Hematopoietic multipotent progenitor cell treated with erythropoietin and hydrocortisone succinate and interleukin-3 and kit ligand, for 15 days (in vitro differentiated cells): ENCODE measurements at regions not wholly inside any gene's neighbourhood (a gene's known extent, or its start where the extent isn't known, plus 50 kb on each side); places are given as distances from the start of the nearest gene placed in this dataset.

ENCODE experiments used
- DNase-seq: peaks from one replicate; pipeline ENCODE4 v3.0.0-alpha.2; 2015; ENCODE audit warnings: low spot score

- DNase-seq, result no peak
These were observed 455.8 kb downstream of the PCNX1 start for GRCh38 chr14:71362920-71363584.

GRCh38 chr14:71363946-71364925 is 457.0 kb downstream of the PCNX1 start:
- no peak for DNase-seq

DNA sequence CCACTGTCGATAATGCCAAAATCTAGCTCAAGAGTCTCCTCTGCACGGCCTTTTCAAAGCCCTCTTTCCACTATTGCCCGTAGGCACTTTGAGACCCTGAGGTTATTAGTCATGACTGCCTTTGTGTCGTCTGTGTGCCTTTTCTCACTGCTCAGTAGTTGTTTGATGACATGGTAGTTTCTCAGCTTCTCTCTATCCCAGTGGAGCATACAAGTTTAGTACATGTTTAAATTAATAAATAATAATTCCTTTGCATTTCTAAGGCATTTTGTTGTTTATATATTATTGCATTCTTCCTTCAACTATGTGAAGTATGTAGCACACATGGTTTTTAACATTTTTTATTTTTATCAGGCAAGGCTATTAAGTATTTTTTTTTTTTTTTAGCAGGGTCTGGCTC is 458.1 kb downstream of the PCNX1 start:
- no peak for DNase-seq

- DNase-seq, result no peak
These were observed 459.6 kb downstream of the PCNX1 start for GRCh38 chr14:71366861-71367260.

GRCh38 chr14:71371711-71372396 is 464.6 kb downstream of the PCNX1 start:
- DNase-seq, result no peak

- no peak for DNase-seq
These were observed 465.2 kb downstream of the PCNX1 start for GRCh38 chr14:71372411-71372838.

- DNase-seq, result no peak
These were observed 466.5 kb downstream of the PCNX1 start for GRCh38 chr14:71373773-71374172.

DNA sequence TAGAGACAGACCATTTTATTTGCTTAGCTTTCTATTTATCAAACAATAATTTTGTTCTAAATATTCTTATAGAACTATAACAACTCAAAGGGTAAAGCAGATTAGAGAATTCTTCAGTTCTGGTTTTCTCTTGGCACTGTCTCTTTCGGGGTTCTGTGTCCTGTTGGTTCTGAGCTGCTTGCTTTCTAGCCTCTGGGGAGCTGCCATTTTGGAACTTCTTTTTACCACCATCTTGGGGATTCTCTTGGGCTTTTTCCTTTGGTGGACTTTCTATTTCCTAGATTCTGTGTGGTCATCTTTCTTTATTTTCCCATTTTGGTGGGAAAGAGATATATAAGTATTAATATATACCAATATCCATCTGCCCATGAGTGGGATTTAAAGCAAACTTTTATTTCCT is 467.7 kb downstream of the PCNX1 start:
- no peak for DNase-seq

- no peak for DNase-seq
These were observed 469.8 kb downstream of the PCNX1 start for GRCh38 chr14:71377099-71377498.

GRCh38 chr14:71380271-71380670 is 473.0 kb downstream of the PCNX1 start:
- DNase-seq, result no peak

- DNase-seq, result no peak
These were observed 474.6 kb downstream of the PCNX1 start for GRCh38 chr14:71381814-71382213.

- no peak for DNase-seq
These were observed 475.1 kb downstream of the PCNX1 start for GRCh38 chr14:71382315-71382714.

GRCh38 chr14:71383510-71383909 is 476.3 kb downstream of the PCNX1 start:
- no peak for DNase-seq

- DNase-seq, result no peak
These were observed 477.0 kb downstream of the PCNX1 start for GRCh38 chr14:71384007-71384845.

DNA sequence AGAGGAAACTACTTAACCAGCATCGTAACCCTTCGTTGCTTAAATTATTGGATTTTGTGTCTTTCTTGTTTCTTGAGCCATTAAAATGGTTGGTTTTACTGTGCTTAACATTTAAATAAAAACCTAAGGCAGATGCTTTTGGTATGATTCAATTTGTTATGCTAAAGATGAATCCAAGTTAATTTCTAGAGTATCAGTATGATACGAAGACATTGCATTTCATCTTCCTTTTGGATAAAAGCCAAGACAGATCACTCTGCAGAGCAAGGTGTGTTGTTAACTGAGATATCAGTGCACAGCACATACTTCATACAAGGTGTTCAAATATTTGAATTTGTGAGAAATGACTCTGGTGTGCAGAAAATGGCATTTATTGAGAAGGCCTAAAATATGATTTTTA is 480.5 kb downstream of the PCNX1 start:
- no peak for DNase-seq

GRCh38 chr14:71388336-71388735 is 481.1 kb downstream of the PCNX1 start:
- no peak for DNase-seq

- no peak for DNase-seq
These were observed 481.6 kb downstream of the PCNX1 start for GRCh38 chr14:71388862-71389261.

DNA sequence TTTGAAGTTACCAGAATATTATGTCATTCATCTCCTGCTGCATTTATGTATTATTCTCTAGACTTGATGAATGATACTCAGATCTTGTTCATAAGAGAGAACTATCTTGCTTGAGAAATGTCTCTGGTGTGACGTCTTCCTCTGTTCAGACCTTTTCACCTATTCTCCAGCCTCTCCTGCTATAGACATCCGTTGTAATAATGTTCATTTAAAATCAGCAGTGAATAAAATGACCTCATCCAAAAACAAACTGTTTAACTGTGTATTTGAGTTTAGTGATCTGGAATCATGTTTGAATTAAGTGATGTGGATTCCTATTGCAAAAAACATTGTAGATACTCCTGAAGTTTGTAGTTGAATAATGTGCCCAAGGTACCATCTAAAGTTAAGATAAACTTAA is 487.1 kb downstream of the PCNX1 start:
- DNase-seq, result no peak

- DNase-seq, result no peak
These were observed 487.9 kb downstream of the PCNX1 start for GRCh38 chr14:71395151-71395604.

GRCh38 chr14:71395636-71396035 is 488.4 kb downstream of the PCNX1 start:
- no peak for DNase-seq

DNA sequence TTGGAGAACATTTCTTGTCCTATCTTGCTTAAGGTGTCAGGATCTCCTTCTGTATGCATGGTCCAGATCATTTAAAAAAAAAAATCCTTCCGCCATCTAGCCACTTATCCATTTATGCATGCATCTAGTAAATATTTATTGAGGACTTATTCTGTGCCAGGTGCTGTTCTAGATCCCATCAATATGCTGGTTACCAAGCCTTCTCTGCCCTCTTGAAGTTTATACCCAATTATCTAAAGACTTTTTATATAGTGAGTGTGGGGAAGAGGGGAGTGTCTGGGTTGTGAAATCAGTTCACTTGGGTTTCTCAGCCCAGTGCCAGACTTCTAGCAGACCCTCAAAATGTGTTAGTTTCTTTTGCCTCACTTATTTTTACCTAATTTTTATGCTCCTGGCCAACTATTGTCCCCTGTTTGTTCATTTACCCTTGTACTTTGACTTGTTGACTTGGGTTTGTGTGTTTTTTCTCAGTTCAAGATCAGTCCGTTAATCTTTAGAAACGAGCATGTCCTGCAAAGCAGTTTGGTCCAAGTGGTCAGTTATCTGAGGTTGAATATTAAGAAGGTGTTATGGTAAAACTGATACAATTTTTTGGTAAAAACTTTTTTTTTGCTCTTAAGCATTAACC is 488.9 kb downstream of the PCNX1 start:
- DNase-seq, result no peak
